GM23248 (cell line): ENCODE measurements at regions not wholly inside any gene's neighbourhood (a gene's known extent, or its start where the extent isn't known, plus 50 kb on each side); places are given as distances from the start of the nearest gene placed in this dataset.

ENCODE experiments used
- DNase-seq: peaks from one replicate; pipeline ENCODE4 v3.0.0-alpha.2; 2015
- H2AFZ ChIP-seq: fragments of 200-600 bp; sonication (generic); 2 replicates; pipeline ENCODE4 v1.6.1; 2016; ENCODE audit warnings: antibody characterized with exemption
- H3F3A ChIP-seq: fragments of 200-600 bp; sonication (generic); 2 replicates; pipeline ENCODE4 v1.6.1; 2016; ENCODE audit warnings: mild to moderate bottlenecking, antibody characterized with exemption, mixed run types; ENCODE audit not compliant: insufficient read depth
- H3K27ac ChIP-seq: fragments of 200-600 bp; sonication (generic); 2 replicates; pipeline ENCODE4 v1.5.1; 2016; ENCODE audit warnings: mild to moderate bottlenecking
- H3K27me3 ChIP-seq: fragments of 200-600 bp; sonication (generic); replicated peaks from 2 replicates; pipeline ENCODE4 v1.6.1; 2016; ENCODE audit warnings: mild to moderate bottlenecking; ENCODE audit not compliant: insufficient read depth
- H3K36me3 ChIP-seq: fragments of 200-600 bp; sonication (generic); 2 replicates; pipeline ENCODE4 v1.6.1; 2016; ENCODE audit warnings: low read depth, mild to moderate bottlenecking
- H3K4me1 ChIP-seq: fragments of 200-600 bp; sonication (generic); 2 replicates; pipeline ENCODE4 v1.6.1; 2016; ENCODE audit warnings: mild to moderate bottlenecking; ENCODE audit not compliant: insufficient read depth
- H3K4me2 ChIP-seq: fragments of 200-600 bp; sonication (generic); one replicate; pipeline ENCODE4 v1.6.1; 2016; ENCODE audit warnings: mild to moderate bottlenecking; ENCODE audit not compliant: unreplicated experiment
- H3K4me3 ChIP-seq: fragments of 200-600 bp; sonication (generic); 2 replicates; pipeline ENCODE4 v1.5.1; 2016; ENCODE audit warnings: mild to moderate bottlenecking
- H3K79me2 ChIP-seq: fragments of 200-600 bp; sonication (generic); 2 replicates; pipeline ENCODE4 v1.6.1; 2016; ENCODE audit warnings: mild to moderate bottlenecking; ENCODE audit not compliant: insufficient read depth
- H3K9ac ChIP-seq: fragments of 200-600 bp; sonication (generic); 2 replicates; pipeline ENCODE4 v1.6.1; 2016; ENCODE audit warnings: mild to moderate bottlenecking
- H3K9me2 ChIP-seq: fragments of 200-600 bp; sonication (generic); 2 replicates; pipeline ENCODE4 v1.6.1; 2016; ENCODE audit warnings: mixed run types, mild to moderate bottlenecking, moderate library complexity; ENCODE audit not compliant: insufficient read depth
- H3K9me3 ChIP-seq: fragments of 200-600 bp; sonication (generic); one replicate; pipeline ENCODE4 v1.6.1; 2017; ENCODE audit warnings: low read depth
- H4K20me1 ChIP-seq: fragments of 200-600 bp; sonication (generic); 2 replicates; pipeline ENCODE4 v1.6.0; 2016; ENCODE audit not compliant: insufficient read depth
- EZH2 ChIP-seq: fragments of 200-600 bp; sonication (generic); IDR thresholded peaks from 2 replicates; pipeline ENCODE4 v1.6.1; 2018; ENCODE audit warnings: antibody characterized with exemption, mild to moderate bottlenecking; ENCODE audit not compliant: insufficient read depth, poor library complexity, severe bottlenecking
- EZH2phosphoT487 ChIP-seq: fragments of 200-600 bp; sonication (generic); IDR thresholded peaks from 2 replicates; pipeline ENCODE4 v1.6.1; 2018; ENCODE audit warnings: antibody characterized with exemption, moderate library complexity, mild to moderate bottlenecking, low read depth; ENCODE audit not compliant: insufficient read depth
- WGBS, 2 experiments: methylation state at CpG; one replicate each; pipeline ENCODE4 v1.1.6; 2015 to 2017; ENCODE audit warnings: low lambda C conversion rate in 2 of 2, low coverage in 1 of 2; ENCODE audit errors: missing lambda C conversion rate in 2 of 2; 5-methylcytosine and 5-hydroxymethylcytosine counted together
- in situ Hi-C: fragments of 300-500 bp; cut with MboI; formaldehyde crosslinking; loops from 2 replicates; pipeline ENCODE4 v1.15.0; 2020

- WGBS, 2 experiments: 27 to 39% methylated on average over 4 of the region's 4 CpGs
- Histone ChIP-seq H3K9me2 (no peaks in the 10 kb centered on the region), H3K27me3 (no peaks in the 10 kb centered on the region), H3K9ac (no peak overlapping the region), H3K27ac (no peak overlapping the region), H4K20me1 (no peaks in the 10 kb centered on the region), H3K4me3 (no peak overlapping the region), H3K79me2 (no peaks in the 10 kb centered on the region), H2AFZ (no peak overlapping the region), H3F3A (no peaks in the 10 kb centered on the region), H3K9me3 (peaks cover 6% of the 10 kb centered on the region), H3K4me2 (no peak overlapping the region), H3K36me3 (no peaks in the 10 kb centered on the region), H3K4me1 (no peaks in the 10 kb centered on the region)
- in situ Hi-C loops: no loop called here
- DNase-seq: no peak
- TF ChIP-seq EZH2: no peak
- TF ChIP-seq EZH2phosphoT487: no peak
Measured at GRCh38 chr4:132548463-132548862, 600.6 kb upstream of the PCDH10 start.

GRCh38 chr4:132556316-132556715 lies 592.8 kb upstream of the PCDH10 start:
- H3K27ac ChIP-seq: no peak overlapping the region
- in situ Hi-C loops: no loop called here
- no peak overlapping the region for H2AFZ ChIP-seq
- no peaks in the 10 kb centered on the region for H3F3A ChIP-seq
- no peak for DNase-seq
- no peaks in the 10 kb centered on the region for H3K4me1 ChIP-seq
- H3K36me3 ChIP-seq: no peaks in the 10 kb centered on the region
- no peak overlapping the region for H3K9ac ChIP-seq
- H3K4me2 ChIP-seq: no peak overlapping the region
- WGBS, 2 experiments: 11 to 29% methylated on average over 3 of the region's 3 CpGs
- H3K79me2 ChIP-seq: no peaks in the 10 kb centered on the region
- H3K9me2 ChIP-seq: no peaks in the 10 kb centered on the region
- no peaks in the 10 kb centered on the region for H3K27me3 ChIP-seq
- H4K20me1 ChIP-seq: no peaks in the 10 kb centered on the region
- H3K9me3 ChIP-seq: no peaks in the 10 kb centered on the region
- TF ChIP-seq EZH2 (no peak), EZH2phosphoT487 (no peak)
- H3K4me3 ChIP-seq: no peak overlapping the region

- no peaks in the 10 kb centered on the region for H4K20me1 ChIP-seq
- no peaks in the 10 kb centered on the region for H3F3A ChIP-seq
- H3K27ac ChIP-seq: no peak overlapping the region
- DNase-seq: no peak
- H3K4me3 ChIP-seq: no peak overlapping the region
- H3K79me2 ChIP-seq: no peaks in the 10 kb centered on the region
- no peak overlapping the region for H3K4me2 ChIP-seq
- in situ Hi-C loops: no loop called here
- H3K4me1 ChIP-seq: no peaks in the 10 kb centered on the region
- H3K36me3 ChIP-seq: no peaks in the 10 kb centered on the region
- H3K9me3 ChIP-seq: no peaks in the 10 kb centered on the region
- no peaks in the 10 kb centered on the region for H3K9me2 ChIP-seq
- no peak for TF ChIP-seq EZH2
- H3K9ac ChIP-seq: no peak overlapping the region
- H2AFZ ChIP-seq: no peak overlapping the region
- H3K27me3 ChIP-seq: no peaks in the 10 kb centered on the region
Measured at GRCh38 chr4:132557660-132558059, 591.4 kb upstream of the PCDH10 start.

GRCh38 chr4:132564920-132565319 lies 584.2 kb upstream of the PCDH10 start:
- Histone ChIP-seq H3K27ac (no peak overlapping the region), H4K20me1 (no peaks in the 10 kb centered on the region), H3K4me2 (no peak overlapping the region), H3K36me3 (no peaks in the 10 kb centered on the region), H3K27me3 (no peaks in the 10 kb centered on the region), H3K79me2 (no peaks in the 10 kb centered on the region), H3K4me3 (no peak overlapping the region), H3K9me3 (no peaks in the 10 kb centered on the region), H3K4me1 (no peaks in the 10 kb centered on the region), H2AFZ (no peak overlapping the region), H3K9me2 (no peaks in the 10 kb centered on the region), H3F3A (no peaks in the 10 kb centered on the region), H3K9ac (no peak overlapping the region)
- no peak for TF ChIP-seq EZH2
- TF ChIP-seq EZH2phosphoT487: no peak
- DNase-seq: no peak
- WGBS, 2 experiments: 9 to 12% methylated on average over 1 of the region's 1 CpG
- in situ Hi-C loops: no loop called here

- H3K79me2 ChIP-seq: no peaks in the 10 kb centered on the region
- no peaks in the 10 kb centered on the region for H3K27me3 ChIP-seq
- H3K9ac ChIP-seq: no peak overlapping the region
- no peaks in the 10 kb centered on the region for H3F3A ChIP-seq
- no peak overlapping the region for H3K4me2 ChIP-seq
- H3K36me3 ChIP-seq: no peaks in the 10 kb centered on the region
- no peaks in the 10 kb centered on the region for H3K9me2 ChIP-seq
- no peak overlapping the region for H3K4me3 ChIP-seq
- TF ChIP-seq EZH2phosphoT487: no peak
- TF ChIP-seq EZH2: no peak
- H3K27ac ChIP-seq: no peak overlapping the region
- no peaks in the 10 kb centered on the region for H3K9me3 ChIP-seq
- DNase-seq: no peak
- no peaks in the 10 kb centered on the region for H3K4me1 ChIP-seq
- WGBS, 2 experiments: 22 to 33% methylated on average over 2 of the region's 2 CpGs
- in situ Hi-C loops: no loop called here
- no peak overlapping the region for H2AFZ ChIP-seq
- no peaks in the 10 kb centered on the region for H4K20me1 ChIP-seq
Measured at GRCh38 chr4:132565542-132565941, 583.6 kb upstream of the PCDH10 start.
